ENCODE measurements at regions not wholly inside any gene's neighbourhood (a gene's known extent, or its start where the extent isn't known, plus 50 kb on each side); places are given as distances from the start of the nearest gene placed in this dataset.

- Histone ChIP-seq H2BK5ac (ENCODE audit: low read depth, low read length, poor library complexity, severe bottlenecking) (no peak overlapping the region), H2BK15ac (ENCODE audit: low read depth, low read length) (no peak overlapping the region), H3K27me3 (ENCODE audit: control insufficient read depth, insufficient read depth, low read length) (no peaks in the 10 kb centered on the region), H3K23ac (ENCODE audit: low read depth, low read length) (no peak overlapping the region), H3K27ac (ENCODE audit: insufficient read depth, low read length) (no peak overlapping the region), H2AK9ac (replicated peaks; ENCODE audit: low read depth, low read length, poor library complexity) (no peak overlapping the region), H2BK120ac (ENCODE audit: low read depth, low read length) (no peak overlapping the region), H3K9me3 (ENCODE audit: control insufficient read depth, insufficient read depth, low read length) (peaks cover 2% of the 10 kb centered on the region; the same call in 1 of the 2 replicates), H3K4ac (ENCODE audit: low read depth, low read length) (no peak overlapping the region), H4K5ac (ENCODE audit: low read depth, low read length) (no peak overlapping the region), H4K91ac (ENCODE audit: insufficient read depth, low read depth, low read length) (no peak overlapping the region), H3K18ac (ENCODE audit: low read depth, low read length) (no peak overlapping the region), H3K56ac (ENCODE audit: extremely low read depth, insufficient read depth, low read length) (no peak overlapping the region), H4K20me1 (ENCODE audit: insufficient read depth, low read length) (no peaks in the 10 kb centered on the region), H3K4me3 (ENCODE audit: insufficient read depth, low read depth, low read length) (no peak overlapping the region), H2BK20ac (ENCODE audit: low read depth, low read length) (no peak overlapping the region), H2AK5ac (ENCODE audit: low read depth, low read length) (no peak overlapping the region), H4K8ac (ENCODE audit: low read depth in 2 of 2, low read length in 2 of 2) (no peak overlapping the region), H3K79me1 (ENCODE audit: low read depth in 1 of 2, low read length in 2 of 2) (no peaks in the 10 kb centered on the region), H3K9me1 (ENCODE audit: insufficient read depth, low read length) (no peaks in the 10 kb centered on the region), H2AFZ (replicated peaks; ENCODE audit: low read length, poor library complexity) (no peak overlapping the region), H3K14ac (replicated peaks; ENCODE audit: low read depth, low read length) (no peak overlapping the region), H3K36me3 (ENCODE audit: control insufficient read depth, insufficient read depth, low read length) (no peaks in the 10 kb centered on the region), H3K4me2 (ENCODE audit: low read depth, low read length) (no peak overlapping the region), H3K9ac (ENCODE audit: low read depth, low read length) (no peak overlapping the region), H3K4me1 (ENCODE audit: control insufficient read depth, insufficient read depth, low read length) (no peaks in the 10 kb centered on the region)
- ATAC-seq (ENCODE audit: low read depth) (no peak), DNase-seq (no peak)
- ChIA-PET POLR2A (ENCODE audit: unreplicated experiment) (no interaction called here), CTCF (interaction anchor here (0.6 kb wide), 1 partner anchor 228 kb away, joined by 3 read pairs; no protein-coding TSS in a partner anchor)
- no TSS peak for BruUV-seq (replicated peaks)
- dilution Hi-C loops (cut with HindIII; ENCODE audit: low sequenced_read_pairs, unreplicated experiment) (no loop called here), intact Hi-C loops (cut with micrococcal nuclease) (no loop called here), in situ Hi-C loops (cut with MboI; ENCODE audit: low sequenced_read_pairs) (no loop called here)
- no peak for TF ChIP-seq RAD21 (IDR thresholded peaks at IDR 0.05; ENCODE audit: low read length)
- TF ChIP-seq SMC3 (IDR thresholded peaks at IDR 0.05; ENCODE audit: low read depth, low read length) = no peak
- no peak for TF ChIP-seq CHD1 (IDR thresholded peaks at IDR 0.05; ENCODE audit: low read depth, low read length)
- TF ChIP-seq POLR2A (IDR thresholded peaks at IDR 0.05; ENCODE audit: low read depth, low read length) = no peak
- no peak for TF ChIP-seq MXI1 (IDR thresholded peaks at IDR 0.05; ENCODE audit: borderline replicate concordance, low read depth, low read length)
- WGBS, 2 experiments (ENCODE audit: extremely low coverage in 2 of 2, insufficient read length in 1 of 2) = no CpG with 5 or more reads among the region's 5 CpGs
These were observed 54.4 kb upstream of the PROX1 start for GRCh38 chr1:213933336-213933735.

Data from IMR-90 (cell line).